A204.1 (cell line): ENCODE measurements at regions not wholly inside any gene's neighbourhood (a gene's known extent, or its start where the extent isn't known, plus 50 kb on each side); places are given as distances from the start of the nearest gene placed in this dataset.
"Not testable (repeated sequence)": the region's sequence is repeated elsewhere in the genome, so short reads cannot be mapped to it uniquely, and the experiment has no call there.

ENCODE experiments used
- FAIRE-seq: peaks from 2 replicates; lab custom pipeline; 2012; peaks lifted over from hg19 to GRCh38; lab: Jason Lieb, UNC

DNA sequence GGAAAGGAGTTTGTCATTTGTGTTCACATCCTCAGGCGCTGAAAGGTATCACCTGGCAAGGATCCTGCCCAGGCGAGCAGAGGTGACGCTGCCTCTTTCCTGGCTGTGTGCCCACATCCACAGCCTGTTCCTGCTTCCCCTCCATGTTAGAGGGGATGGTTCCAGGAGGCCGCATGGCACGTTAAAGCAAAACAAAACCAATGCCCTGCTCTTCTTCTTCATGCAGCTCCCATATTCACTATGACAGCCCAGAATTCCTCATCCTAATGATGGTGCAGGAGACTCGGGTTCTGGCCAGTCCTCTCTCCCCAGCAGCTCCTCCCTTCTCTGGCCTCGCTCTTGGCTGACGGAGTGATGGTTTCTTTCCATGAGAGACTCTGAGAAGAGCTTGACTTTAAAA lies 678.5 kb upstream of the ANKRD30A start:
- FAIRE-seq, result no peak

DNA sequence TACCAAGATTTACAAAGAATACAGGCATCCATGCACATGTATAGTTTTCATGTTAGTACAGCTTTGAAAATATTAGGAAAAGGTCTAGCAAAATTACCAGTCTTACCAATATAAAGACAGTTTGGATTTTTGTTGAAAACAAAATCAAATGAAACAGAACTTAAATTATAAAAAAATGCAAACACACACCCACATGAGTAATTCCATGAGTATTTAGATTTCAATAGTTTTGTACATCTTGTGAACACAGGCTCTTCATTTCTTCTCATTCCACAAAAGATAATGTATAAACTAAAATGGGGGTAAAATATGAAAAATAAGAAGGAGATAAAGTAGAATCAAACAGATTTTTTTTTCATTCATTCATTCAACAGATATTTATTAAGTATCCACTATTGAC lies 682.2 kb upstream of the ANKRD30A start:
- no peak for FAIRE-seq

- FAIRE-seq, result no peak
These were observed 683.8 kb upstream of the ANKRD30A start for GRCh38 chr10:36441557-36441956.

GRCh38 chr10:36440539-36440938 lies 684.9 kb upstream of the ANKRD30A start:
- FAIRE-seq, result no peak

DNA sequence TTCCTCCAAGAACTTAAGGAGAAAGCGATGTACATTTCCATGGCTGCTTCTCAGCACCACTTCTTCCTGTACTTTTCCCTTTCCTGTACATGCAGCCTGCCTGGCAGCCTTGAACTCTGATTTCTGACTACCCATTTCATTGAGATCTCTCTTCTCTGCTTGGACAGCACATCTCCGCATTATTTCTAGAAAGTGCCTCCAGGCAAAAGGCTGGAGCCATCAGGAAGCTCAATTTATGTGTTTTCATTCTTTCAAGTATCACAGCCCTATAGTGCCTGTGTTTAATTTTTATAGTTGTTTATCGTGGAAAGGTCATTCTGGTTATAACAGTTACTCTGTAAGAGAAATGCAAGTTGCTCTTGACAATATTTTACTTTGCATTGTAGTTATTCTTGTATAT lies 688.0 kb upstream of the ANKRD30A start:
- no peak for FAIRE-seq

DNA sequence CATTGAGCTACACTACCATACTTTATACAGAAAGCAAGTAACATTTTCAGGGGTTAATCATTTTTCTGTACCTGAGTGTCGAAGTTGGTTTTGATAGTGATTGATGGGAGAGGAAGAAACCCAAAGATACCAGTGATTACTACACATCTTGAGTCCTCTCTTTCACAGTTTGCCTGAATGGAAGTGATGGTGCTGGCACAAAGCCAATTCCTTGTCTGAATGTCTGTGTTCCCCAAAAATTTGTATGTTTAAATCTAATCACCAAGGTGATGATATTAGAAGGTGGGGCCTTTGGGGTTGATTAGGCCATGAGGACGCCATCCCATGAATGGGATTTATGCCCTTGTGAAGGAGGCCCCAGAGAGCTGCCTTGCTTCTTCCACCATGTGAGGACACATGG lies 696.9 kb upstream of the ANKRD30A start:
- no peak for FAIRE-seq

DNA sequence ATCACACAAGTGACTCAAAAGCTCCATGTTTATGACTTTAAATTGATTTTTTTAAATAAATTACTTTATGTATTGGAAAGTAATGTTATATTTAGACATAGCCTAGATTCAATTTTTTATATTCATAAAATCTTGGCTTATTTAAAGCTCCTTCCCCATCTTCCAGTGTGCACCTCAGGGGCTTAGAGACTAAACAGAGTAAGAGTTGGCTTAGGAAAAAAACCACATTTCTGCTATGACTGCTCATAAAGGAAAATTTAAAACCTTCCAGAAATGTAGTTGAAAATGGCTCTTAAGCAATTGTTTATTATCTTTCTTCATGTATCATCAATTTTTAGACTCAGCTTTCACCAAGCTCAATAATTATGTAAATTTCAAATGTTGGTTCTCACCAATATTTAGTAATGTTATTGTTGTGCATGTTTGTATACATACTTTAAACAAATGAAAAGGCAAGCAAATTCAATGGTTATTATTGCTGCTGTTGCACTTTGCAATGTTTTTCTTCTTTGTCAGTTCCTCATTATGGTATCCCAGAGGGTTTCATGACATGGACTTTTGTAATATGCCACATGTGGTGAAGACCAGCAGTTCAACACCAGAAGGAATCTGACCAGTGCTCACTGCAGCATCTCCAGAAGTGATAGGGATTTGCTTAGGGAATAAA lies 700.1 kb upstream of the ANKRD30A start:
- FAIRE-seq, result no peak

- FAIRE-seq, result no peak
These were observed 700.9 kb upstream of the ANKRD30A start for GRCh38 chr10:36424502-36424901.

DNA sequence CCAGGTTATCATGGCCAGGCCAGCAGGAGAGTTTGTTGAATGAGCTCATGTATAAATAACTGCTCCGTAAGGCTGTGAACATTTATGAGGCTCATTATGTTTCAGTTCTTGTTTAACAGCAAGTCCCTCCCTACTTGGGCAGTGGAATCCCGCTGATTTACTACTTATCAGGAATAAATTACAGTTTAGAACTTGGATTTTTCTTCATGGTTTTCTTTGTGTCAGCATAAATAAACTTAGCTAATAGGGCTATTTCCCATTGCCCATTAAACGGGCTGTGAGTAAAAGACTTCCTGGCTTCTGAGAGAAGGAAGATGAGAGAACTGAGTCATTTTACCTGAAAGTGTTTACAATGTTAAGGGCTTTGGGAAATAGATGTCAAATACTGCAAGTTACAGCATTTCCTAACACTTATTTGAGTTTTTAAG lies 701.6 kb upstream of the ANKRD30A start:
- FAIRE-seq, result no peak

DNA sequence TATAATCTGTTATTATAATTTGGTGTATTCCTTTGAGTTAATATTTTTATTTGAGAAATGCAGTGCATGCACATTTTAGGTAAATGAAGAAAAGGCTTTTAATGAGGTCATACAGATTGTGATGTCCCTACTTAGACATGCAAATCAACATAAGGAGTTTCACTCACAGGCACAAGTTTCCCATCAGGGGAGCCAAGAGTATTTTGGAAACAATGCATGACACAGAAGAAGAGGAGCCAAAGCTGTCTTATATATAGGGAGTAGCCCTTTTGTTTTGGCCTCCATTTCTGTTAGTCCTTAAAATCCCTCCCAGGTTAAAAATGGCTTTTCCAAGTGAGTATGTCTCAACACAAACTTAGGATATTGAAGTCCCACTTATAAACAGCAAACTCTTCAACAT lies 703.4 kb upstream of the ANKRD30A start:
- FAIRE-seq, result no peak

DNA sequence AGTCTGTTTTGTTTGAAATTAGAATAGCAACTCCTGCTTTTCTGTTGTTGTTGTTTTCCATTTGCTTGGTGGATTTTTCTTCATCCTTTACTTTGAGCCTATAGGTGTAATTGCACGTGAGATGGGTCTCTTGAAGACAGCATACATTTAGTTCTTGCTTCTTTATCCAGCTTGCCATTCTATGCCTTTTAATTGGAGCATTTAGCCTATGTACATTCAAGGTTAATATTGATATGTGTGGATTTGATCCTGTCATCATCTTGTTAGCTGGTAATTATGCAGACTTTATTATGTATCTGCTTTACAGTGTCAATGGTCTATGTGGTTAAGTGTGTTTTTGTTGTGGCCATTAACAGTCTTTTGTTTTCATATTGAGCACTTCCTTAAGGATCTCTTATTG lies 708.9 kb upstream of the ANKRD30A start:
- FAIRE-seq, result no peak

DNA sequence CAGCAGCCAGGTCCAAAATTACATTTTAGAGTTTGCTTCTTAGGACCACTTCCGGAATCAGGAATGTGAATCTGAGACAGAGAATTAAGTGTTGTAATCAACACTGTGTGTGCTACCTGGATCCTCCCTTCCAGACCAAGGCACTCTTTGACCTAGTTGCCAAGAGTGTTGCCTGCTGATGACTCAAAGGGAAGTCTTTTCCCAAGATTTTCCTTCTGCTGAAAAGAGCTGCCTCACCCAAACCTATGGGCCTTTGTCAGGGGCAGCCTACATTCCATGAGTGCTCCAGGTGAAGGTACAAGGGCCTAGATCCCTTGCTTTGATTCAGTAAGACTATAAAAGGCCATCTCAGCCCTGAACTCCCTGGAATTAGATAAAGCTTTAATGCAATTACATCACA lies 712.5 kb upstream of the ANKRD30A start:
- FAIRE-seq, result no peak

GRCh38 chr10:36400238-36400637 lies 725.2 kb upstream of the ANKRD30A start:
- FAIRE-seq, result not testable (repeated sequence)

- FAIRE-seq, result no peak
These were observed 731.6 kb upstream of the ANKRD30A start for GRCh38 chr10:36393801-36394200.

GRCh38 chr10:36391405-36391804 lies 734.0 kb upstream of the ANKRD30A start:
- FAIRE-seq, result no peak

- FAIRE-seq, result no peak
These were observed 735.2 kb upstream of the ANKRD30A start for GRCh38 chr10:36390221-36390620.

- no peak for FAIRE-seq
These were observed 737.2 kb upstream of the ANKRD30A start for GRCh38 chr10:36388166-36388565.

- FAIRE-seq, result no peak
These were observed 739.7 kb upstream of the ANKRD30A start for GRCh38 chr10:36385693-36386092.

DNA sequence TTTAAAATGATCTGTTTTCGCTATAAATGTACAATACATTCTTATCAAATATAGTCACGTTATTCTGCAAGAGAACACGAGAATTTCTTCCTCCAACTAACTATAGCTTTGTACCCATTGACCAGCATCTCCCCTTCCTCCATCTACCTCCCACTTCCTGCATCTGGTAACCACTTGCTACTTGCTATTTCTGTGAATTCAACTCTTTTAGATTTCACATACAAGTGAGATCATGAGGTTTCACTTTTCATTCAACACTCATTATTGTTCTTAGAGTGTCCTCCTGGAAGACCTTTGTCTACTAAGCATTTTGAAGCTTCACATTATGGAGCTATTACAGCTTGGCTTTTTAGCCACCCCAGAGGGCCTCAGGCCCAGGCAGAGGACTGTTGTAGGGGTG lies 741.3 kb upstream of the FZD8 start:
- FAIRE-seq, result no peak

DNA sequence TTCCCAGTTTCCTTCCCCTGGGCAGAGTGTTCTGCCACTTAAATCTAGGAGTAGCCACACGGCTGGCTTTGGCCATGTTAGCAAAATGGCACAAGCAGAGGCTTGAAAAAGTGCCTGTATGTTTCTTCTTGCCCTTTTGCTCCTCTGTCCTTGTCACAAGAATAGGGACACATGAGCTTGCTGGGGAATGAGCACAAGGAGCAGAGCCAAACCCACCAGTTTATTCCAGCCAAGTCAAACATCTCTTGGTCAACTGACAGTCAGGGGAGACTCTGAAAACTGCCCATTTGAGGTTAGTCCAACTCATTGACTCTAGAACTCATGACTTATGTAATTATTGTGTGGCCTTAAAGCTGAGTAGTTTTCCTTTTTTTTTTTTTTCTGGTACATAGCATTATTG lies 739.7 kb upstream of the FZD8 start:
- no peak for FAIRE-seq

DNA sequence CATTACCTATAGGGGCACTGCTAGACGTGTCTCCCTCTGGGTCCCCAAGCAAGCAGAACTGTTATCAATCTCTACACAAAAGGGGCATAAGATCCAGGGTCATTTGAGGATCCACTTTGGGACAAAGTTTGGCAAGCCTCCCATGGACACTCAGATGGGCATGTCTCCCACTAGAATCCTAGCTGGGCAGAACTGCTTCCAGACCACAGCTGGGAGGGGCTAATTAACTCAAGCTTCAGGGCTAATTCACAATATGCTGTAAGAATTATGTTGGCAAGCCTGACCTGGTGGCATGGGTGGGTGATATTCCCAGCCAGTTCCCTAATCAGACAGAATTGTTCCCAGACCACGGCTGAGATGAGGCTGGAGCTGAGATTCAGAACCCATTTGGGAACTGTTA lies 738.4 kb upstream of the FZD8 start:
- FAIRE-seq, result no peak

- FAIRE-seq, result no peak
These were observed 733.0 kb upstream of the FZD8 start for GRCh38 chr10:36375107-36375506.

DNA sequence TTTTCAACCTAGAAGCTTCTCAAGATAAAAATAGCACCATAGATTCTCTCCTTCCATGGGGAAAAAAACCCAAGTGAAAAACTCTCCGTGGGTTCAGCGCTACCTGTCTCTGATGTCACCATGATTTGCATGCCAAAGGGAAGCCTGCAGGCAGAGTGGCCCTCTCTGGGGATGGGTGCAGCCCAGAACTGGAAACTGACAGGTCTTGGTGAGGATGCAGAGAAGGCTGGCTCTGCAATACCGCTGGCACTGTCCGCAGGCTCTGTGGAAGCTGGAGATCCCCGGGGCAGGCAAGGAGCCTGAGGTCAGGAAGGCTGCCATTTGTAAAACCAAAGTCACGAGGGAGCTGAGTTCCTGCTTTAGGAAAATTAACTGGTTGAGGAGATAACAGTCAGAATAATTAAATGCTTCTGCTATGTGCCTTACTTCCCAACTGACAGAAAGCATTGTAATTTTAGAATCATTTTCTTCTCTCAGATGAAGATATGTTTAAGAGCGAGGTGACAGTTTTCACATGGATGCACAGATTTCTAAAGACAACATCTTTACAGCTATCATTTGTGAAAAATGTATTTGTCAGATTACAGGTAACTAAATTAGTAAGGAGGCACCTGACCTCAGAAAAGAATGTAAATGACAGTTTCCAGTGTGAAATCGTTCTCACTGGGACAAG lies 731.5 kb upstream of the FZD8 start:
- FAIRE-seq, result no peak

- no peak for FAIRE-seq
These were observed 725.3 kb upstream of the FZD8 start for GRCh38 chr10:36367362-36367761.
